ENCODE measurements at regions not wholly inside any gene's neighbourhood (a gene's known extent, or its start where the extent isn't known, plus 50 kb on each side); places are given as distances from the start of the nearest gene placed in this dataset.

DNA sequence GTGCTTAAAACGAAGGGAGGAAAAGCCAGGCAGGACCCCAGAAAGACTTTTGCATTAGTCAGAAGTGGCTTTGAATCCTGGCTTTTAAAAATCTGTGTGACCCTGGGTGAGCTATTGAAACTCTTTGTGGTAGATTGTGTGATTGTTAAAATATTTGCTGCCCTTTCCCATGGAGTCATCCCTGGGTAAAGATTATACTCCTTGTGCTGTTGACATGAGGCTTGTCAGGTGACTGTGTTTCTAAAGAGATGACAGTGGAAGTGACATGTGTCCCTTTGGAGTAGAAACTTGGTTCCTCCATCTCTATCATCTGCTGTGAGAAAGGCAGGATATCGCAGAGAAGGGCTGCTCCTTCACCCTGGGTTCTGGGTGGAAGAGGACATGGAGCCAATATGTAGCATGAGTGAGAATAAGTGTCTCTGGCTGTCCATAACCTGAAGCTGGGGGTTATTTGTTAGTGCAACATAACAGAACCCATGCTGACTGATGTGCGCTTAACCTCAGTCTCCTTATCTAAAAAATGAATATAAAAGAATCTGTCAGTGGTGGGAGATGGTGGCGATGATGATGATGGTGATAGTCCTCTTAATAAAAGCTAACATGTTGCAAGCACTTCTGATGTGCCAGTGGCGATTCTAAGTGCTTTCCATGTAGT lies 187.6 kb downstream of the RHOU start:
- DNase-seq, result no peak

DNA sequence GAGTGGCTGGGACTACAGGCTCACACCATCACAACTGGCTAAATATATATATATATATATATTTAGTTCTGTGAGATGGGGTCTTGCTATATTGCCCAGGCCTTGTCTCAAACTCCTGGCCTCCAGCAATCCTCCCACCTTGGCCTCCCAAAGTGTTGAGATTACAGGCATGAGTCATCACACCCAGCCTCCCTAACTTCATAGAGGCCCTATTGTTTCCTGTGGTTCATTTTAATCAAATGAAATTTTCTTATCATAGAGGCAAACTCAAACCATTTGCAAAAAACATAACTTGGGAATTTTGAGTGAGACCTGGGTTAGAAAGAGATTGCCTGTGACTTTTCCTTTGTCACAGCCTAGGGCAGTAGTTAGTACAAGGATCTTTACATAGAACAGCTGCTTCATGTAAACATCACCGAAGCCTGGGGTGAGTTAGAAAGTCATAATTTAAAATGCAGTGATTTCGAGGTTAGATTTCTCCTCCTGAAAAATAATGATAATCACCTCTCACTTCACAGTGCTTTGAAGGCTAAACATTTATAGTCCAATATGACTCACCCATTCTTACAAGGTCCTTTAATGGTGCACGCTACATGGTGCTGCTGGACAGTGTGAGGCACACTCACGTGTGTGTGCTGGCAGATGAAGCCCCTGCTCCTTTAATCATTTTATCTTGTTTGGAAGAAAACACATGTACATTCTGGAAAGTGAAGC lies 188.9 kb downstream of the RHOU start:
- no peak for DNase-seq

DNA sequence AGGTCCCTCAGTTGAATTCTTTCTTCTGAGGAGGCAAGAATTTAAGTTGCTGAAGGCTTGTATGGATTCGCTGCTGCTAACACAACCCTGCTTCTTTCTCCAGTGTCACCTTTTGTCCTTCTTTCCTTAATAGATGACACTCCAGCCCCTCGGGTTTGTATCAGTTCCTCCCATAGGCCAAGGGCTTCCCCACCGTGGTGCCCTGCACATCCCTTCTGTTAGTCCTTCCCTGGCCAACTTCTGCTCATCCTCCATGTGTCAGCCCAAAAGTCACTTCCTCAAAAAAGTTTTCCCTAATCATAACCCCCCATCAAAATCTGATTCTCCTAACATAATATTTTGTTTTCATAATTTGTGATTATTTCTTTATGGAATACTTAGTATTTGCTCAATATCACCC lies 190.4 kb downstream of the RHOU start:
- DNase-seq, result no peak

DNA sequence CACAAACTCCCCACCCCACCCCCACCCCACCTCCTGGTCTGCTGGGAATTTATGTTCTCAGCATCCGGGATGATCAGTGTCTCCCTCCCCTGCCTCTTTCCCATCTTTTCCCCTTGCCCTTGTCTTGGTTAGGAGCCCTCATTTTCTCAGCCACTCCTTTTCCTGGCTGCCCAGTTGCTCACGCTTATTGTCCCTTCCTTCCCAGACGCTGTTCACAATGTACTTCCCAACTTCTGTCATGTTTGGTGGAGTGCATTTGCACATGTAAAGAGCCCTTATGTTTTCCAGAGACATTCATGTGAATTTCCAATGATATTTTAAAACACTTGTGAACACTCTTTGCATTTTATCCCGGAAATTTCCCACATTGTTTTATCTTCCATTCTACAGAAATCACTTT lies 192.1 kb downstream of the RHOU start:
- DNase-seq, result no peak

DNA sequence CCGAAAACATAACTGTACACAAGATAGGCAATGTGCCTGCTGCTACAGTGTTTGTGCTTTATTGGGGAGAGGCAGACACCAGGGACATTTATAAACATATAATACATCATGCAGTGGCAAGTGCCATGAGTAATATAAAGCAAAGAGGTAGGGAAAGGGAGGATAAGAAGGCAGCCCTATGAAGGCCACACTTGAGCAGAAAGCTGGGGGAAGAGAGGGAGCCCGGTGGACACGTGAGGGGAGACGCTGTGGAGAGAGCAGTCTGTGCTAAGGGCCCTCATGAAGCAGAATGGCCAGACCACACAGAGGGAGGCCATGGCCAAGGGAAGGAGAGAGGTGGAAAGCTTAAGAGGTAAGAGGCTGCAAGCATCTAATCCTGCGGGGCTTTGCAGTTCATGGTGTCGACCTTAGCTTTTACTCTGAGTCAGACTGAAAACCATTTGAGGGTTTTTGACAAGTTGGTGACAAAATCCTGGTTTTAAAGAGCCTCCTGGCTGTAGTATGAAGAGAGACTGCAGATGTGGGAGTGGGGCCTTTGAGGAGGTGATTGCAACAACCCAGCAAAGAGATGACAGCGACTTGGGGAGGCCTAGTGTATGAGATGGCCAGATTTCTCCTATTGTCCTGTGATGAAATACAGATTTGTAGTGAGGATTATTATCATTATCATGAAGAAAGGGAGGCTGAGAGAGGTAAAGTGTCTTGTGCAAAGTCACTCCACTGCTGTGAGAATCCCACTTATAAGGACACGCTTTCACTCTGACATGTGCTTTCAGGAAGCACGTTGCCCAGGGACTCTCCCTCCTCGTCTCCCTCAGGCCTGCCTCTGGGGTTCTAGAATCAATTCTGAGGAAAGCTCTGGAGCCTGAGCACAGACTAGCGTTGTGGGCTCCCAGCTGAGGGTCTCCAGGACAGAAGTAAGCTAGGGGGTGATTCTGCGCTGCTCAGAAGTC lies 192.9 kb downstream of the RHOU start:
- DNase-seq, result no peak

DNA sequence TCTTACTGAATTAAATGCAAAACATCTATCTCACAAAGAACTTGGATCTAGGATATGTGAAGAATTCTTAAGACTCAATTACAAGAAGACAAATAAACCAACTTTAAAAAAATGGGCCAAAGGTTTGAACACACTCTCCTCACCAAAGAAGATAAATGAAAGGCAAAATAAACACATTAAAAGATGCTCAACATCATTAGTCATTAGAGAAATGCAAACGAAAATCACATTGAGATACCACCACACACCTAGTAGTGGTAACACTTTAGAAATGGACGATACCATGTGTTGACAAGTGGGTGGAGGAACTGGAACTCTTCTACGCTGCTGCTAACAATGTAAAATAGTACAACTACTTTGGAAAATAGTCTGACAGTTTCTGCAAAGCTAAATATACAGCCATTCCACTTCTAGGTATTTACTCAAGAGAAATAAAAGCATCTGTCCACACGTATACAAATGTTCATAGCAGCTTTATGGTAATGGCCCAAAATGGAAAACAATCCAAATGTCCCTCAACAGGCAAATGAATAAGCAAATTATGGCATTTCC lies 194.3 kb downstream of the RHOU start:
- DNase-seq, result no peak

DNA sequence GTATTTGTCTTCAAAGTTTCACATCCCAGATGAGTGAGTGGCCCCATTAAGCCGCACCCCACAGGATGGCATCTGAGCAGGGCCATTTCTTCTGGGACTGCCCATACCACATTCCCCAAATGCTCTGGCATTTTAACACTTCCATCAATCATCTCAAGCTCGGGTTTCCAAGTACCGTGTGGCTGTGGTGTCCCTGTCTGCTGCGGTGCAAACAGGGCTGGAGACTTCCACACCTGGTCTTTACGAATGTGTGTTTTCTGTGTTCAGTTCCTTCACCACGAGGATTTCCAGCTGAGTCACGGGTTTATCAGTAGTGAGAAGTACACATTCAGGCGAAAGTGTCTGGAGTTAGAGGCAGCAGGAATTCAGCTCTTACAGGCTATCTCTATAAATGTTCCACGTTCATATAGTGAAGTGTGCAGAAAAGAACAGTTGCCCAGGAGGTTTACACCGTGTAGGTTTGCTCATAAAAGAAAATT lies 195.2 kb downstream of the RHOU start:
- no peak for DNase-seq

DNA sequence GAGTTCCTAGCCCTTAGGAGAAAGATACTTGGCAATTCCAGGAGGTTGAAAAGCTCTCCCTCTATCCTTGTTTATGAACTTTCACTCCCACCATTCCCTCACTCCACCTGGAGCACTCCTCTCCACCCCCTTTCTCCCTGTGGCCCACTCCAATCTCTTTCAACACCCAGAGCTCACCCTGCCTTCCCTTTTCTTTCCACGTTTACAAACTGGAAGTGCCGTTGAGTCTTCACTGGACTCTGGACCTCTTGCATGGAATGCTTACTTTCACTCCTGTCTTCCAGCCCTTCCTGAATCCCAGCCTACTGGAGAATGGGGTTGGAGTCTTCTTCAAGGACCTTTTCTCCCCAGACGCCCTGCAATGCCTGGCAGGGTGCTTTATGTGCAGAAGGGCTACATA lies 198.5 kb downstream of the RHOU start:
- DNase-seq, result no peak

DNA sequence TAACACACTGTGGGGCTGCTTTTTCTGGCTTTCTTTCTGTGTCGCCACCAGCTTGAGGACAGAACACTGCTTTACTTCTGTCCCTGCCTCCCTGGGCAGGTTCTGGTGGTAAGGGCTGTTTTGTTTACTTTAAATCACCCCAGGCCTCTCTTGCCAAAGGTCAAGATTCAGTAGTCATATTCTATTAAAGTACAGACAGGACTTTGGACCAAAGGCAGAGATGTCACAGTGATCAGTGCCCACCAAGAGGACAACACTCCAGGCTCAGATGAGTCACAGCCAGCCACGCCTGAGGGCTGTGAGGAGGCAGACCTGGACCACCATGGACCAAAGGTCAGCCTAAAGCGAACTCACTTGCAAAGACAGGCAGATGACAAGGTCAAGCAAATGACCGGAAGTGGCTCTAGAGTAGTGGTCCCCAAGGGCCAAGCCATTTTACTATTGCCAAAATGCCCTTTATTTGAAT lies 200.0 kb downstream of the RHOU start:
- DNase-seq, result no peak

DNA sequence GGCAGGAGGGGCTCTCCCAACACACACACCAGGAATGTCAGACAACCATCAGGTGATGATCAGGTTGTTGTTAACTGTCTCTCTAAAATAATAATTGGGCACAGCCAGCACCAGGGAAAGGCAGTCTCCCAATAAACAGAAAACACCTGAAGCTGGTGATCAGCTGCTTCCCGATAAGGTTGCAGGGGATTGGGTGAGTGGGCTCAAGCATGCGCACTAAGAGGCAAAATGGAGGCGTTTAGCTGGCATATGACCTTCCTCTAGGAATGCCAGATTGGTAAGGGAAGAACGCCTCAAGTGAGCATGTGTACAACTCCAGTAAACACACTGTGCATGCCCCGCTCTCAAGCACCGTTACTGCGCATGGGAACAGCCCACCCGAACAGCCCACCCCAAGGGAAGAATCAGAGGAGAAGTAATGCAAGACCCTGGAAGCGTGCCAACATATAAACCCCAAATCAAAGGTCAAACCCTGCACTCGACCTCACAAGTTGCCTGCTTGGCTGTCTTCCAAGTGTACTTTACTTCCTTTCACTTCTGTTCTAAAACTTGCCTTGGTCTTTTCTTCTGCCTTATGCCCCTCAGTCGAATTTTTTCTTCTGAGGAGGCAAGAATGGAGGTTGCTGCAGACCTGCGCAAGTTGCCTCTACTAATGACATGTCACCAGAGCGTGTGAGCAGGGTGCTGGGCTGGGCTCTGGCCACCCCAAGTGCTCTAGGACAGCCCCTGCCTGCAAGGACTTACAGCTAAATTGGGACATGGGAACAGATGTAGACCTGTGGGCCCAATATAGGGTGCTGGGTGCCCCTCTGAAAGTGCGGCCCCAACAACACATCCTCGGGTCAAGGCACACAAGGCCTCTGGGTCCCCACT lies 200.8 kb downstream of the RHOU start:
- no peak for DNase-seq

DNA sequence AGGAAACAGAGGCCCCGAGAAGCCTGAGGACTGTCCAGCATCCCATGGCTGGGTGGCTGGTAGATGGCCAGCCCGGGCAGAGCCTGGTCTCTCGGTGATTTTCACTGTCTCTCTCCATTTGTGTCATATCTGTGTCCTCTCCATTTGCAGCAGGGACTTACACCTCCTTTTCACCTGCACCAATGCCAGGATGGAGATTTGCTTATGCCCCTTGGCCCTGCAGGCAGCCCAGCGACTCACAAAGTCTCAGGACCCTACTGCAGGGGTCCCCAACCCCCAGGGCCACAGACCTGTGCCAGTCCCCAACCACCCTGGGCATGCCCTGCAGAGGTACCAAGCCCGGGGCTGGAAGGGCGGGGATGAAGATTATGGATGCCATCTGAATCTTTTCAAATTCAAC lies 201.6 kb downstream of the RHOU start:
- no peak for DNase-seq

DNA sequence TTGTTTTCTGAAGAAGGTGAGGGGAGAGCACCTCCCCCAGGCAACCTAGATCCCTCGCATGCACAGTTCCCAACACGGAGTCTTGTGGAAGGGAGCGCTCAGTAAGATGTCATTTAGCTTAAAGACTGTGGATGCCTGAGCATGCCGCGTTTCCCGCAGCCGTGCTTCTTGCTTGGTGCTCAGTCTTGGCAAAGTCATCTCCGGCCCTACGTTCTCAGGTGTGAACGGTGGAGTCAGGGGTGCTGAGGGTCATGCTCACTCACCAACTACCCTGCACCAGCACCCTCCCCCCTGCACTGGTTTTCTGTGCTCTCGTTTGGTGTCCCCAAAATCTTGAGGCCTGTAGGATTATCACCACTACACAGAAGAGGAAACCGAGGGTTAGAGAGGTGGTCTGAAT lies 202.1 kb downstream of the RHOU start:
- DNase-seq, result no peak

DNA sequence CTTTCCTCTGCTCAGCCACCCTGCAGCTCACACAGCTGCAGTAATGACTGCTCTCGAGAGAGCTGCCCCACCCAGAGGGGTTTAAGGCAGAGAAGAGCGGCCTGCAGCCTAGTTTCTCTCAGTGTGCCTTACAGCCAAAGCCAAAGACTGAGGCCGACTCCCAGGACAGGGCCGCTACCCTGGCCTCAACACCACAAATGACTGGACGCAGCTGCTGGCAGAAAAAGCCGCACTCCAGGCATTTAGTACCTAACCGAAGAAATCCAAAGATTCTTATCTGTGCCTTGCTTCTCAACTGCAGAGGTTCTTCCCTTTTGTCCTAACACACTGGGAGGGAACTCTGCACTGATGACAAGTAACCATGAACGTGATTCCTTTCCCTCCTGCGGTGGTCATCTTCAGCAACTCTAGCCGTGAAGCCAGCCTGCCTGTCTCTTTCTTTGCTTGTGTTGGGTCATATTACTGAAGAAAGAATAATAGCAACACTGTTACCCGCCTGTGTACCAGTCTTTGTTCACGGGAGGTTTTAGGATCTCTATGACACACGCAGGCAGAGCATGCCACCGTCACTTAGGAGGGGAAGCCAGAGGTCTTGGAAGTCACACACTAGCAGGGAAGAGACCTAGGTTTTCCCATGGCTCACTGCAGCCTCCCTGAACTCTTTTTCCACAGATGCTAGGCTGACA lies 202.7 kb downstream of the RHOU start:
- peak; percentile 34 for DNase-seq

DNA sequence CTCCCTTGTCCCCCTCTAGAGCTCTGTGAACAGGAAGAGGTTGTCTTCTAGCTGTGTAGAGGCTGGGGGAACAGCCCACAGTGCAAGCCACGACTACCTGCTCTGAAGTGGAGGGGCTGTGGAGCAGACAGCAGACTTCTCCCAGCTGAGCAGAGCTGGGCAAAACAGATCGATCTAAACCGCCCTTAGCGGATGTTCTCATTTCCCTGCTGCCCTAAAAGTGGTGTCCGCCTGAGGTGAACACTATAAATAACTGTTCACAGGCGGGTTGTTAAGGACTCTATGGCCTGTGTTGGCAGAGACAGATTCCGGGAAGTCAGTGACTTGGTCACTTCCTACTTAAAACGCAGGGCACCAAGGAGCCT lies 203.2 kb downstream of the RHOU start:
- DNase-seq, result peak; percentile 11

DNA sequence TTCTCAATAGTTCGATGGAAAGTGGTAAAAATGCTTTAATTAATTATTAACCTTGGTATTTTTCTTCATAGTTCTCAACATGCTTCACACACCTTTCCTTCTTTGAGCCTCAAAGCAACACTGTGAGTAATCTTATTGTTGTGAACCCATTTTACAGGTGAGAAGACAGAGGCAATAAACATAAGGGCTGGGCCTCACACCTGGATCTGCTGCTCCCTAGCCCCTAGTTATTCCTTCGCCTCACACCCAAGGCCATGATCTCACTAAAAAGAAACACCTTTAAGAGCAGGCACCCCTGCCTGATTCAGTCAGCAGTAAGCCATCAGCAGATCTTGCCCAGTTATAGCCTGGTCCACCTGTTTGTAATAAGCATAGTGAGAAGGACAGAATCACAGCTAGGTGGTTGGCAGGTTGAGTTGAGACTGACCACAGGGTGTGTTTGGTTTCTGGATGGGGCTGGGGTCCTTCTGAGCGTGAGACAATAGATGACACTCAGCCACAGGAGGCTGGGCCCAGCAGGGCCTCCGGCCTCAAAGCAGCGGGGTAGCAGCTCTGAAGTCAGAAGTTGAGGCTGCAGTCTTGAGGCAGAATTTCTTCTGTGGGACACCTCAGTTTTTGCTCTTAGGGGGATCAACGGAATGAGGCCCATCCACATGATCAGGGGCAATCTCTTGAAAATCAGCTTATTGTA lies 203.9 kb downstream of the RHOU start:
- DNase-seq, result no peak

DNA sequence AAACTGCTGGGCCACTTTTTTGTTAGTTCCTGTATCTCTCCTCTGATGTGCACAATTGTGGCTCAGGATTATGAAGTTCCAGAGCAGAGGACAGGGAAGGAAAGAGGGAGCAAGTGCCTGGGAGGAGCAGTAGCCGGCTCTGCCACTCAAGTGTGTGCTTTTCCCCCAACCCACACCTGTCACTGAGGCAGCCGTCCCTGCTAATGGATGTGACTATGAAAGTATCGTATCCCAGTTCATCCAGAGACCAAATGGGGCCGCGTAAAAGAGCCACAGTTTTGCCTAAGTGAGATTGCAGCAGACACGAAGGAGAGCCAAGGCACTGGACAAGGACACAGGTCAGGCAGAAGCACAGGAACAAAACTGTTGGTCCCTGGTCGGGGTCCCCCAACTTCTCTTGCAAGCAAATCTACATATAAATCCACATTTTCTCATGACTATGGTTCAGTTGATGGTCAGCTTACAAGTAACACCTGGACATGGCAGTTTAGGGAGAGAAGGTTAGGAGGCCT lies 204.7 kb downstream of the RHOU start:
- DNase-seq, result no peak

DNA sequence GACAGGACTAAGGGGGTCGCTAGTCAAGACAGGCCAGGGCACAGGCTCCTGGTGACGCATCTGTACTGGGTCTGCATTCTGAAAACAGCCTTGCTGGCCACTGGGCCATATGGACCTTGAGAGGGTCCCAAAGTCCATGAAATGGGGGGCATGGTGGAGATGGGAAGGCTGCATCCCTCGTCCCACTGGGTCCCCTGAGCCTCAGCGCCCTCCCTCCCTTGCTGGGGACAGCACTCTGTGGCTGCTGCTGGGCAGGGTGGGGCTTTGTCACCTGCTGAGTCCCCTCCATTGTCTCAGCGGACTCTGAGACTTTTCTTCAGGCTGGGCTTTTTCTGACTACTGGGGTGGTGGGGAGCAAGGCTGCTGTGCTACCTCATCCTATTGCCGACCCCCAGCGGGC lies 205.2 kb downstream of the RHOU start:
- no peak for DNase-seq

DNA sequence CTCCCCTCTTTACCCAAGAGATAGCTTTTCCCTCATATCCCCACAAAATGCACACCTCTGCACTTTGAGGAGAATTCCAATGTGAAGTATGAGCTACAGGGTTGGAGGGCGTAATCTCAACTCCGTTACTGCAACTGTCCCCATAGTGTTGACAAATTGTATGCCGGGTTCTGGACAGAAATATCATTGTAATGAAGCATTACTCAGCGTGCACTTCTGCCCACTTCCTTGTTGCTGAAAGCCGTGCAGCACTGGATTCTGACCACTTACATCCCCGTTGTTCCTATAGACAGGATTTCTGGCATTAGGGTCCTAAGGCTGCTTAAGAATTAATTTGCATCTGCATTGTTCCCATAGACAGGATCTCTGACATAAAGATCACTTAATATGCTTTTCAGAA lies 205.6 kb downstream of the RHOU start:
- no peak for DNase-seq

DNA sequence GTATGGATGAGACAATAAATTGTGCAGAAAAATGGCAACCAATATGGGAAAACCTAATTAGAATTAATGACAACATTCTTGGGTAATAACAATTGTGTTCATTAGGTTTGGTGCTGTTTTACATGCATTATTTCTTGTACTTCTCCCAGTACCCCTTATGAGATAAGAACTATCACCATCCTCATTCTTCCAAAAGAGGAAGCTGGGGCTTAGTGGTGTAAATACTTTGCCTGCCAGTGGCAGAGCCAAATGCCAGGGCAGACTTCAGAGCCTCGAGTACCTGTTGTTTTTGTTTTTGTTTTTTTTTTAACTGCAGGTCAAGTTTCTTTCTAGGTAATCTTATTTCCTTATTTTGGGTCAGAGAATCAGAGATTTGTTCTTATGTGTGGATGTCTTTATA lies 206.4 kb downstream of the RHOU start:
- no peak for DNase-seq

DNA sequence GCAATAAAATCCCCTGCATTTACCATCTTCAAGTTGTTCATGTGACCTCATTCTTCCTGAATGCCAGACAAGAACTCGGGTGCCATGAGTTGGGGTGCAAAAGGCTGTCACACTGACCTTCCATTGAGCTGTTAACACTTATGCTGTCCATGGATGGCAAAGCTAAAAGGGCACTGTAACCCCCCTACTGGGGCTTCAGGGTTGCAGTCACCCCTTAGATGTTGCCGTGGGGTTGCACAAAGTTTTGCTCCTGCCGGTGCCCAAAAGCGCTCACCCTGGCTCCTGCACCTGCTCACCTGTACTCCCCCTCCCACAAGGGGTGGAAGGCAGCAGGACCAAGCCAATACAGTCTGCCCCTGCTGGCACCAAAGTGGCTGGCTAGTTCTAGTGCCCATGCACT lies 208.2 kb downstream of the RHOU start:
- no peak for DNase-seq

All from skin of body (tissue), 1 donor.